ENCODE measurements at regions not wholly inside any gene's neighbourhood (a gene's known extent, or its start where the extent isn't known, plus 50 kb on each side); places are given as distances from the start of the nearest gene placed in this dataset.

- H3K4me1 ChIP-seq (ENCODE audit: control insufficient read depth, insufficient read depth, low read length): no peaks in the 10 kb centered on the region
- ChIA-PET POLR2A (no interaction called here), CTCF (no interaction called here)
- H3K9me3 ChIP-seq (ENCODE audit: control insufficient read depth, insufficient read depth, low read depth, low read length): no peaks in the 10 kb centered on the region
- no peaks in the 10 kb centered on the region for H3K36me3 ChIP-seq (ENCODE audit: control insufficient read depth in 2 of 2, insufficient read depth in 1 of 2, low read length in 2 of 2)
- TF ChIP-seq ZNF548 (tag by site-specific recombination; IDR thresholded peaks at IDR 0.05) (no peak), ZNF280D (tag by site-specific recombination; IDR thresholded peaks at IDR 0.05) (no peak), ZNF280C (tag by site-specific recombination; IDR thresholded peaks at IDR 0.05) (no peak), ZNF600 (tag by site-specific recombination; IDR thresholded peaks at IDR 0.05) (no peak), ZNF202 (tag by site-specific recombination; IDR thresholded peaks at IDR 0.05; ENCODE audit: borderline replicate concordance) (no peak), ZNF157 (tag by site-specific recombination; IDR thresholded peaks at IDR 0.05) (no peak), ZNF571 (tag by site-specific recombination; IDR thresholded peaks at IDR 0.05) (no peak), ZNF18 (tag by site-specific recombination; IDR thresholded peaks at IDR 0.05) (no peak), PRDM4 (tag by site-specific recombination; IDR thresholded peaks at IDR 0.05) (no peak), ZNF324 (tag by site-specific recombination; IDR thresholded peaks at IDR 0.05) (no peak), ZNF211 (tag by site-specific recombination; IDR thresholded peaks at IDR 0.05; ENCODE audit: low read depth) (no peak), ZFHX2 (tag by site-specific recombination; conservative IDR thresholded peaks at IDR 0.05) (no peak), ZFP41 (tag by site-specific recombination; IDR thresholded peaks at IDR 0.05; ENCODE audit: borderline replicate concordance) (no peak), ZSCAN23 (tag by site-specific recombination; IDR thresholded peaks at IDR 0.05) (no peak), ZNF404 (tag by site-specific recombination; IDR thresholded peaks at IDR 0.05) (no peak), ZNF561 (tag by site-specific recombination; IDR thresholded peaks at IDR 0.05; ENCODE audit: borderline replicate concordance) (no peak), AEBP2 (tag by site-specific recombination; IDR thresholded peaks at IDR 0.05; ENCODE audit: borderline replicate concordance) (no peak), ZNF596 (tag by site-specific recombination; IDR thresholded peaks at IDR 0.05) (no peak)
- no peak overlapping the region for H3K4me3 ChIP-seq (ENCODE audit: low read depth, low read length)
- no peak overlapping the region for H3K27ac ChIP-seq (ENCODE audit: extremely low read depth, low read depth, low read length)
These were observed 97.3 kb downstream of the PDGFA start for GRCh38 chr7:422191-422885.

Data from HEK293 (cell line).